Inferior parietal cortex (tissue), 1 donor: ENCODE measurements at regions not wholly inside any gene's neighbourhood (a gene's known extent, or its start where the extent isn't known, plus 50 kb on each side); places are given as distances from the start of the nearest gene placed in this dataset.

ENCODE experiments used
- DNase-seq: peaks from one replicate; pipeline ENCODE4 v3.0.0-alpha.2; 2016; ENCODE audit errors: extremely low spot score

DNA sequence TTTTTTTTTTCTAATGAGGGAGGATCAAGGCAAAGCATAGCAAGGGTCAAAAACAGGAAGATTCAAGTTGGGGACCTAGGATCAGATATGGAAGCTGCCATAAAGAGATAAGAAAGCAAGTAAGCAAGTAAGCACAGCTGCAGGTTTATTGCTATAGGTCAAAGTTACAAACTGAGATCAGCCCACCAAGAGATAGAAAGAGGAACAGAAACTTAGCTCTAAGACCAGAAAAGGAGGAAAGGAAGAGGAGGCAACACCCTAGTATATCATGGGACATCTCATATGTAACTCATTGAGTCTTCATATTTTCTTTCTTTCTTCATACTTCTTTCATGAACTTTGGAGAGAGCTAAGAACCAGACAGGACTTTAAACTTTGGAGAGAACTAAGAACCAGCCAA is 295.9 kb upstream of the CRIM1 start:
- DNase-seq, result no peak

- no peak for DNase-seq
These were observed 296.6 kb upstream of the CRIM1 start for GRCh38 chr2:36058953-36059352.

- no peak for DNase-seq
These were observed 297.5 kb upstream of the CRIM1 start for GRCh38 chr2:36058076-36058475.

GRCh38 chr2:36052819-36053218 is 302.8 kb upstream of the CRIM1 start:
- no peak for DNase-seq

- DNase-seq, result no peak
These were observed 311.2 kb upstream of the CRIM1 start for GRCh38 chr2:36044411-36044810.

GRCh38 chr2:36035137-36035536 is 320.4 kb upstream of the CRIM1 start:
- DNase-seq, result no peak

DNA sequence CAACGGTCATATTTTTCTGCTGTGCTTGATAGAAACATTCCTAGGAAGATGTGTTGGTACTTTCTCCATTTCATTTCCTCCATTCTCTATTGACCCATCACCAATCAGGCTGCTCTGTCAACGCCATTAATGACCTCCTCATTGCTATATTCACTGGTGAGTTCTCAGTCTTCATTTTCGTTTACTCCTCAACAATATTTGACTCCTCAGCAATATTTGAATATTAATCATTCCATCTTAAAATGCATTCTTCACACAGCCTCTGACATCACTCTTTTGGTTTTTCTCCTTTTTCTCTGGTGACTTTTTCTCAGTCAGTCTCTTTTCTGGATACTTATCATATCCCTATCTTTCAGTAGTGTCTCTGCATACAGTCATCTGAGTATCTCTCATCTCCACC is 323.5 kb upstream of the CRIM1 start:
- no peak for DNase-seq

DNA sequence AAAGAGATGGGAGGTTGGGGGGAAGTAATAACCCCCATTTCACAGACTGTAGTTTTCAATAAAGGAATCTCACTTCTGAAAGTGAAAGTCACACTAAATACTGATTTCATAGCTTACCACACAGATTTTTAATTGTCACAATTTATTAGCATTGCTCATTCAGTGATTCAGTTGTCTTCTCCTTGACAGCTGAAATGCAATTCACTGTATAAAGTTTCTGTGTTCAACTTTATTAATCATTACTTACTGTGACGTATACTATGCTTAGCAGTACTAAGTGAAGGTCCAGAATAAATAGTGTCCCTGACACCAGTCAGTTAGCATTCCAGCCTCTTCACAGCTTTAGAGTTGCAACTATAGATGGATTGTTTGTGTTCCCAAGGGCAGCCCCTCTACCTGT is 324.1 kb upstream of the CRIM1 start:
- no peak for DNase-seq

GRCh38 chr2:36027616-36028015 is 328.0 kb upstream of the CRIM1 start:
- no peak for DNase-seq

DNA sequence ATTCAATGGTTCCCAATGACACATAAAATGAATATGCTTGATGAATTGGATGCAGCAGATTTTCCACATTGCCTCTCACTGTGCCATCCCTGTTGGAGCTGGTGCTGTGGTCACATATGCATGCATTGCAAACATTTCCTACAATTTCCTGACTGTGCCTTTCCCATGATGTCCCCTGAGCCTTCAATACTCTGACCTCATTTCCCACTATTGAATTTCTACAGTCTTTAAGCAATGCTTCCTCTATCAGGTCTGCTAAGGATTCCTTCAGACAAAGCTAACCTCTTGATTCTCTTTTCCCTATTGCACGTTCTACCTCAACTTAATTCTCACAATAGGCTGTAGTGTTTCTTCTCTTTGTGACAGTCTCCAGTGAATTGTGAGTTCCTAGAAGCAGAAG is 342.5 kb upstream of the CRIM1 start:
- no peak for DNase-seq

GRCh38 chr2:36006444-36006843 is 349.1 kb upstream of the CRIM1 start:
- no peak for DNase-seq

DNA sequence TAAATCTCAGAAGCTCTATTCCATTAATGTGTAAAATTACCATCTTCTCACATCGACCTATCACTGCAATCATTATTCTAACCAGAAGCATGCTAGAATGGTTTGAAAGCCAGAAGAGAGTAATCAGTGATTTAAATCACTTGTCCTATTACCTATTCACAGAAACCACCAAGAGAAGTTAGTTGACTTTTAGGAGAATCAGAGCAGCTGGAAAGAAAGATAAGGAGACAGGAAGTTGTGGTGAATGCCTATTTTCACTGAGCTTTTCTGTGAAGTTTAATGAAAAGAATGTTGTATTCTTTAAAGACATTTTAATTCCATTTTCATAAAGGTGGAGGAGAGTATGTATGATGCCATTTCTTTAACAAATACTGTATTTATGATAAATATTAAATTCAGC is 352.6 kb upstream of the CRIM1 start:
- DNase-seq, result no peak

DNA sequence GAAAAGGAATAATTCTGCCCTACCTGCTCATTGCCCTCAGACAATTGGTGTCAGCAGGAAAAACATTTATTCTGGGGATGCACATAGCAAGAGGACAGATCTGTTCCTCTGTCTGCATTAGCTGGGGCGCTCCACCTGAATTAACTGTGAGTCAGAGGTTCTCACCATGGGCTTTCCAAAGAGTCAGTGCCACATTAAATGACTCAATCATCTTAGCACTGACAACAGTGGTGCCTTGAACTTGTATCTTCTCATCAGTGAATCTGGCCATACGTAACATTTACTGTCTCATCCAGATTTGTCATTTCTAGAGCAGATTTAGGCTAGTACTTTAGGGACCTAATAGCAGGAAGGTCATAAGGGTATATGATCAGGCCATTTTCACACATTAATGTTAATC is 358.1 kb upstream of the CRIM1 start:
- DNase-seq, result no peak

DNA sequence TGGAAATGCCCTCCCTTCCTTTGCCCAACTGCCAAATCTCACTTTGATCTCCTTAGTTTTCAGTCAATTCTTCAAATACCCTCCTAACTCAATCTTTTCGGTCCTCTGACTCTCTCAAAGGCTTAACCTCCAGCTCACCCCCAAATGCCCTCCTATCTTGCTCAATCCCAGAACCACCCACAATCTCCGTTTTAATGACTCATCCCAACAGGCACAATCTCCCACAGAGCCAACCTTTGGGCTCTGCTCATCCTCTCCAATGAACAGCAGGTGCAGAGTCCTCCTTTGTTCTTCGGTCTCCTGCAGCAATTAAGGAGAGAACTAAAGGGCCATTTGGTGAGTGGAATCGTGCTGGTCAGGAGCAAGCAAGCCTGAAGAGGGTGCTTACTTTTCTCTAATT is 366.1 kb upstream of the CRIM1 start:
- no peak for DNase-seq

- DNase-seq, result no peak
These were observed 366.5 kb upstream of the CRIM1 start for GRCh38 chr2:35989040-35989439.

GRCh38 chr2:35986871-35987270 is 368.7 kb upstream of the CRIM1 start:
- no peak for DNase-seq

DNA sequence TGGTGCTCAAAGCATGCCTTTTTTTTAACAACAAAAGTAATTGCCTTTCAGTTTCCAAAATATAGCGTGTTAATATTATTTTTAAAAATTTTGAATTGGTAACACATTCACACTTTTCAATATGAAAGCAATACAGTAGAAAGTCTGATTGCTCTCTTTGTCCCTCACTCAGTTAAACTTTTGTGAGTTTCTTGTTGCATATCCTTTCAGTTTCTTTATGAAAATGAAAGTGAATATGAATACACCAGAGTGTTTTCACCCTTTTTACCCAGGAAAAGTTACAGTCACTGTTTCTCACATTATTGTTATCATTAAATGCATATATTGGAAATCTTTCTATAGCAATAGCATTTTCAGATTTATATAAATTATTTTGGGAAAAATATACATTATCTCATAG is 377.4 kb upstream of the CRIM1 start:
- DNase-seq, result no peak

DNA sequence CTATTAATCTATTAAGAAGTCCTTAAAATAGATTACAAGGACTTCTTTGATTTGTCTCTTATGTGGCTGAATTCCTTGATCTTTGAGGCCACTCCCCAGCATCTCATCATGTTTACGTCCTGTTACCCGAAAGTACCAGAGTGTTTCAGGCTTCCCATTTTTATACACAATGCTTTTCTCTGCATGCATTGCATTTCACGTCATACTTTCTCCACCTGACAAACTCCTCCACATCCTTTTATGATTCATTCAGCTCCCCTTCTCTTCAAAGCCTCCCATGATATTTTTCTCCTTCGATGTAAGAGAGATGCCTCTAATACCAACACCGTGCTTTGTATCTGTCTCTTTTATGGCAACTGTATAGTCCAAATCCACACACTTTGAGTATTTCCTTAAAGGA is 379.0 kb upstream of the CRIM1 start:
- DNase-seq, result no peak

DNA sequence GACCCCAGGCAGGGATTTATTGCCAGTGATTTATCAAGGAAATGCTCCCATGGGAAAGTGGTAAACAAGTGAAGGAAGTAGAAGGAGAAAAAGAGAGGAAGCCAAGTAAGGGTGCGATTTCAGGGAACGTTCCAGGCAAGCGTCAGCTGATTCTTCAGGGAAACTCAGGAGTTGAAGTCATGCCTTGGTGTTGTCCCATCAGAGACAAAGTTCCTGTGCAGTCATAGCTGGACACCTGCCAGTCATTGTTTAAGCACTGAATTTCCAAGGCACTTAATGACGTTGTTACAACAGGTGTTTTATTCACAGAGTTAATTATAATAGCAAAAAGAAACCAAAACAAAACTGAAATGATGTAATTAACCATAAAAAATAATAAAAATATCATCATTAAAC is 381.8 kb upstream of the CRIM1 start:
- DNase-seq, result no peak

GRCh38 chr2:35973132-35973736 is 382.3 kb upstream of the CRIM1 start:
- DNase-seq, result peak; percentile 23

DNA sequence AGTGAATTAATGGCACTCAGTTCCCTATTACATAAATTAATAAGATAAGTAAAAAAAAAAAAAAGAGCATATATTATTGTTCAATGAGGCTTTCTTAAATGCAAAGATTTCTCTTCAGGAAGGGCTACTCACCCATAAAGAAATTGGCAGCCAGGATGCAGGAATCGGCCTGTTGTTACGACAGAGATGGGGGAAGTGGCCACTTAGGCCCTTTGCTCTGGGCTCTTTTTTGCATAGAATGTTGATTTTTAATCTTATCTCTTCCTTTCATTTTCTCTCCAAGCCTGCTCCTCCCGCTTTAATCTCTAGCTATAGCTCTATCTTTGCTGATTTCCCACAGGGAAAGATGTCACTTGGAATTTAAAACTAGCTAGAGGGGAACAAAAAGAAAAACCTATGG is 391.8 kb upstream of the CRIM1 start:
- DNase-seq, result no peak

GRCh38 chr2:35963357-35963756 is 392.2 kb upstream of the CRIM1 start:
- DNase-seq, result no peak

GRCh38 chr2:35962585-35963146 is 392.9 kb upstream of the CRIM1 start:
- no peak for DNase-seq

DNA sequence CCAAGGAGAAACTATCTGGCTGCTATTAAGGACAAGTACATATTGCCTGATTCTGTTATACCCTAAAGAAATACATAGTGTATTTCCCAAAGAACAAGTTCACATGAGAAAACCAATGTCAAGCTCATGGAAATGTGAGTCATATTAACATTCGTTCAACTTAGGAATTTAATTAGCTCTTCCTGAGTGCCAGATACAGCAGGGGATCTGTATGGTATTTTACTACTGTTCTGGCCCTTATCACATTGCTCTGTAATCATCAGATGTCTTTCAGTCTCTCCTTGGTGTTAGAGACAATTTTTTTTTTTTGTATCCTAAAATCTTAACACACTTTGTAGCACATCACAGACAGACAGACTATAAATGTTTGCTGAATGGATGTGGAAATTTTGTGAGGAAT is 395.0 kb upstream of the CRIM1 start:
- DNase-seq, result no peak
